ENCODE measurements at regions not wholly inside any gene's neighbourhood (a gene's known extent, or its start where the extent isn't known, plus 50 kb on each side); places are given as distances from the start of the nearest gene placed in this dataset.

- H3K9me2 ChIP-seq (replicated peaks; ENCODE audit: insufficient read depth), result no peaks in the 10 kb centered on the region
- no peaks in the 10 kb centered on the region for H3K9me3 ChIP-seq (ENCODE audit: low read depth)
- no peaks in the 10 kb centered on the region for H3K4me1 ChIP-seq (ENCODE audit: insufficient read depth)
- no peak for TF ChIP-seq EZH2 (IDR thresholded peaks at IDR 0.05; ENCODE audit: borderline replicate concordance)
- no peaks in the 10 kb centered on the region for H4K20me1 ChIP-seq (ENCODE audit: insufficient read depth, poor library complexity, severe bottlenecking)
- H3K4me2 ChIP-seq, result no peak overlapping the region
- no peak overlapping the region for H3K27ac ChIP-seq
- no peak for DNase-seq (ENCODE audit: low spot score)
- no peaks in the 10 kb centered on the region for H3K27me3 ChIP-seq
- 88% methylated on average over 5 of the region's 5 CpGs for WGBS (ENCODE audit: low lambda C conversion rate, missing lambda C conversion rate)
- no peak overlapping the region for H2AFZ ChIP-seq
- no peaks in the 10 kb centered on the region for H3K79me2 ChIP-seq
- H3K36me3 ChIP-seq (replicated peaks; ENCODE audit: insufficient read depth, low read depth), result no peaks in the 10 kb centered on the region
- H3K4me3 ChIP-seq, result no peak overlapping the region
Observed at GRCh38 chr2:104635608-104636007, 218.3 kb upstream of the POU3F3 start.

DNA sequence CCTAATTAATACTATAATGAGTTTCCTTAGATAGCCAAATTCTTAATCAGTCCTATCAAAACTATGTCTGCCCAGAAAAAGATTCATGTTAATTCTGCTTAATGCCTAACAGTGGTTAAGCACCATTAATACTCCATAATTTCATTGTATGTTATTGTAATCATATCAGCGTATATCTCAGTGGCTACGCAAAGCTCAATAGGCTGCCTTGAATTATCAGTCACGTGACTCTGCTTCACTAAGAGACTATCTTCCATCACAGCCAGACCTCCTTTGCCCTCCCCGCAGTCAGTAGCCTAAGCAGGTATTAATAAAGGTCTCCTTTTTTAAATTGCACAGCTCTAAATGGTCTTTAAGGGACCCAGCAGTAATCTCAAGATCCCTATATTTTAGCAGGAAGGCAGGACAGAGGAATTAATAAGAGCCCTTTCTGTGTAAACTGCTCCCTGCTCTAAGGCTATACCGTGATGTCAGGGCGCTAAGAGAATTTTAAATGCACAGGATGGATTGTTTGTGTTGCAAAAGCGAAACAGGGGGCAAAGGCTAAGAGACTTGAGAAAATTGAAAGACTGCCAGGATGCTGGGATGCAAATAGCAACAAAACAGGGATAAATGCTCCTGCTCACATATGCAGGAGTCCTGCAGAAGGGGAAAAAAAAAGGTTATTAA, 215.6 kb upstream of the POU3F3 start:
- H3K9me3 ChIP-seq (ENCODE audit: low read depth), result no peaks in the 10 kb centered on the region
- no peak overlapping the region for H3K27ac ChIP-seq
- no peak overlapping the region for H3K4me2 ChIP-seq
- H3K4me1 ChIP-seq (ENCODE audit: insufficient read depth), result no peaks in the 10 kb centered on the region
- no peaks in the 10 kb centered on the region for H3K36me3 ChIP-seq (replicated peaks; ENCODE audit: insufficient read depth, low read depth)
- H3K4me3 ChIP-seq, result no peak overlapping the region
- no peak overlapping the region for H2AFZ ChIP-seq
- no peaks in the 10 kb centered on the region for H3K79me2 ChIP-seq
- DNase-seq (ENCODE audit: low spot score), result no peak
- no peaks in the 10 kb centered on the region for H4K20me1 ChIP-seq (ENCODE audit: insufficient read depth, poor library complexity, severe bottlenecking)
- no peaks in the 10 kb centered on the region for H3K9me2 ChIP-seq (replicated peaks; ENCODE audit: insufficient read depth)
- TF ChIP-seq EZH2 (IDR thresholded peaks at IDR 0.05; ENCODE audit: borderline replicate concordance) (no peak), CTCF (IDR thresholded peaks at IDR 0.05; ENCODE audit: poor library complexity) (no peak), EZH2phosphoT487 (IDR thresholded peaks at IDR 0.05; ENCODE audit: low read depth, severe bottlenecking, unreplicated experiment) (no peak)
- H3K27me3 ChIP-seq, result no peaks in the 10 kb centered on the region
- 77% methylated on average over 7 of the region's 7 CpGs for WGBS (ENCODE audit: low lambda C conversion rate, missing lambda C conversion rate)

- Histone ChIP-seq H3K27ac (no peak overlapping the region), H2AFZ (no peak overlapping the region), H3K4me2 (no peak overlapping the region), H3K4me1 (ENCODE audit: insufficient read depth) (no peaks in the 10 kb centered on the region), H3K79me2 (no peaks in the 10 kb centered on the region), H4K20me1 (ENCODE audit: insufficient read depth, poor library complexity, severe bottlenecking) (no peaks in the 10 kb centered on the region), H3K9me2 (replicated peaks; ENCODE audit: insufficient read depth) (no peaks in the 10 kb centered on the region), H3K27me3 (no peaks in the 10 kb centered on the region), H3K9me3 (ENCODE audit: low read depth) (no peaks in the 10 kb centered on the region), H3K36me3 (replicated peaks; ENCODE audit: insufficient read depth, low read depth) (no peaks in the 10 kb centered on the region), H3K4me3 (no peak overlapping the region)
- TF ChIP-seq EZH2phosphoT487 (IDR thresholded peaks at IDR 0.05; ENCODE audit: low read depth, severe bottlenecking, unreplicated experiment), result no peak
- no peak for TF ChIP-seq CTCF (IDR thresholded peaks at IDR 0.05; ENCODE audit: poor library complexity)
- WGBS (ENCODE audit: low lambda C conversion rate, missing lambda C conversion rate), result 71% methylated on average over 7 of the region's 7 CpGs
- DNase-seq (ENCODE audit: low spot score), result no peak
Observed at GRCh38 chr2:104638859-104639202, 215.1 kb upstream of the POU3F3 start.

DNA sequence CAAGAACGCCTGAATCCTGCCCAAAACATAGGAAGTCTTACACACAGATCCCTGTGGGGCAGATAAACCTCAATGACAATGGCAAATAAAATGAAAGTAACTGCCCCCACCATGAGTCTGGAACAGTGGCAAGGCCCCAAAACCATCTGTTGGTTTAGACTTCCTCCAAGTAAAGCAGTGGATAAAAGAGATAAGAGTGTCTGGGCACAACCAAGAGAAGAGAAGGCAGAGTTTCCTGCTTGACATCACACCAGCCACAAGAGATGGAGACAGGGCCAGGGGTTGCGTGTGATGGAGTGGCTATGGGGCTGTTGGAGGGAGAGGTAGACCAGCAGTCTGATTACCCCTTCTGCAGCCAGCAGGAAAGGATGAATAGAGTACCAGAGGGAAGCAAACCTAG, 212.1 kb upstream of the POU3F3 start:
- H3K4me1 ChIP-seq (ENCODE audit: insufficient read depth), result no peaks in the 10 kb centered on the region
- no peak for TF ChIP-seq EZH2 (IDR thresholded peaks at IDR 0.05; ENCODE audit: borderline replicate concordance)
- TF ChIP-seq CTCF (IDR thresholded peaks at IDR 0.05; ENCODE audit: poor library complexity), result no peak
- TF ChIP-seq EZH2phosphoT487 (IDR thresholded peaks at IDR 0.05; ENCODE audit: low read depth, severe bottlenecking, unreplicated experiment), result no peak
- DNase-seq (ENCODE audit: low spot score), result no peak
- H3K27ac ChIP-seq, result no peak overlapping the region
- H3K4me3 ChIP-seq, result no peak overlapping the region
- H3K36me3 ChIP-seq (replicated peaks; ENCODE audit: insufficient read depth, low read depth), result no peaks in the 10 kb centered on the region
- no peaks in the 10 kb centered on the region for H3K79me2 ChIP-seq
- H3K4me2 ChIP-seq, result no peak overlapping the region
- WGBS (ENCODE audit: low lambda C conversion rate, missing lambda C conversion rate), result 82% methylated on average over 2 of the region's 2 CpGs
- no peaks in the 10 kb centered on the region for H4K20me1 ChIP-seq (ENCODE audit: insufficient read depth, poor library complexity, severe bottlenecking)
- no peak overlapping the region for H2AFZ ChIP-seq
- no peaks in the 10 kb centered on the region for H3K27me3 ChIP-seq
- no peaks in the 10 kb centered on the region for H3K9me3 ChIP-seq (ENCODE audit: low read depth)
- no peaks in the 10 kb centered on the region for H3K9me2 ChIP-seq (replicated peaks; ENCODE audit: insufficient read depth)
